Mesendoderm (in vitro differentiated cells): ENCODE measurements at regions not wholly inside any gene's neighbourhood (a gene's known extent, or its start where the extent isn't known, plus 50 kb on each side); places are given as distances from the start of the nearest gene placed in this dataset.
A peak's percentile ranks its signal among the peaks of the same experiment; 100 is the strongest.

Experiments
- DNase-seq: peaks from one replicate; pipeline ENCODE4 v3.0.0; 2013
- H2AK5ac ChIP-seq: 2 replicates; pipeline ENCODE4 v1.6.1; 2013; ENCODE audit warnings: low read length, inconsistent platforms
- H2BK120ac ChIP-seq: 2 replicates; pipeline ENCODE4 v1.6.1; 2013; ENCODE audit warnings: low read depth, mild to moderate bottlenecking, low read length, moderate library complexity, mixed read lengths
- H2BK15ac ChIP-seq: replicated peaks from 2 replicates; pipeline ENCODE4 v1.6.1; 2013; ENCODE audit warnings: low read depth, mild to moderate bottlenecking, moderate library complexity
- H2BK5ac ChIP-seq: 2 replicates; pipeline ENCODE4 v1.6.1; 2013; ENCODE audit warnings: low read length, inconsistent platforms
- H3K18ac ChIP-seq: 2 replicates; pipeline ENCODE4 v1.6.1; 2013; ENCODE audit warnings: mild to moderate bottlenecking, low read length, mixed read lengths
- H3K23ac ChIP-seq: one replicate; pipeline ENCODE4 v1.6.1; 2013; ENCODE audit warnings: low read length
- H3K27ac ChIP-seq: 2 replicates; pipeline ENCODE4 v1.5.1; 2013; ENCODE audit warnings: low read depth, mild to moderate bottlenecking, inconsistent platforms, low read length, moderate library complexity
- H3K27me3 ChIP-seq: 2 replicates; pipeline ENCODE4 v1.6.1; 2013; ENCODE audit warnings: low read length, control low read depth, mild to moderate bottlenecking, inconsistent platforms; ENCODE audit not compliant: insufficient read depth, poor library complexity
- H3K36me3 ChIP-seq: 2 replicates; pipeline ENCODE4 v1.6.1; 2013; ENCODE audit warnings: low read length, inconsistent platforms; ENCODE audit not compliant: control insufficient read depth, insufficient read depth
- H3K4ac ChIP-seq: one replicate; pipeline ENCODE4 v1.6.1; 2013; ENCODE audit warnings: low read depth, mild to moderate bottlenecking, low read length, moderate library complexity
- H3K4me1 ChIP-seq: 2 replicates; pipeline ENCODE4 v1.6.1; 2013; ENCODE audit warnings: low read depth, low read length, inconsistent platforms; ENCODE audit not compliant: control insufficient read depth
- H3K4me2 ChIP-seq: 2 replicates; pipeline ENCODE4 v1.6.1; 2013; ENCODE audit warnings: low read length
- H3K4me3 ChIP-seq: 2 replicates; pipeline ENCODE4 v1.5.1; 2013; ENCODE audit warnings: mild to moderate bottlenecking, low read length
- H3K56ac ChIP-seq: one replicate; pipeline ENCODE4 v1.6.1; 2013; ENCODE audit warnings: low read length
- H3K79me1 ChIP-seq: 2 replicates; pipeline ENCODE4 v1.6.1; 2013; ENCODE audit warnings: low read length, inconsistent platforms
- H3K79me2 ChIP-seq: 2 replicates; pipeline ENCODE4 v1.6.1; 2013; ENCODE audit warnings: mild to moderate bottlenecking, low read length; ENCODE audit not compliant: control insufficient read depth, insufficient read depth
- H3K9ac ChIP-seq: 2 replicates; pipeline ENCODE4 v1.6.1; 2013; ENCODE audit warnings: low read length, inconsistent platforms
- H4K5ac ChIP-seq: one replicate; pipeline ENCODE4 v1.6.1; 2013; ENCODE audit warnings: low read length
- H4K8ac ChIP-seq: one replicate; pipeline ENCODE4 v1.6.1; 2013; ENCODE audit warnings: low read depth, mild to moderate bottlenecking, control low read depth, low read length, moderate library complexity
- WGBS: extraction: QIAGEN DNeasy Blood & Tissue Kit; methylation state at CpG from one replicate; pipeline ENCODE4 v1.1.7; 2013; ENCODE audit warnings: low lambda C conversion rate, missing lambda C conversion rate; ENCODE audit not compliant: insufficient coverage; ENCODE audit errors: extremely low coverage; 5-methylcytosine and 5-hydroxymethylcytosine counted together

DNA sequence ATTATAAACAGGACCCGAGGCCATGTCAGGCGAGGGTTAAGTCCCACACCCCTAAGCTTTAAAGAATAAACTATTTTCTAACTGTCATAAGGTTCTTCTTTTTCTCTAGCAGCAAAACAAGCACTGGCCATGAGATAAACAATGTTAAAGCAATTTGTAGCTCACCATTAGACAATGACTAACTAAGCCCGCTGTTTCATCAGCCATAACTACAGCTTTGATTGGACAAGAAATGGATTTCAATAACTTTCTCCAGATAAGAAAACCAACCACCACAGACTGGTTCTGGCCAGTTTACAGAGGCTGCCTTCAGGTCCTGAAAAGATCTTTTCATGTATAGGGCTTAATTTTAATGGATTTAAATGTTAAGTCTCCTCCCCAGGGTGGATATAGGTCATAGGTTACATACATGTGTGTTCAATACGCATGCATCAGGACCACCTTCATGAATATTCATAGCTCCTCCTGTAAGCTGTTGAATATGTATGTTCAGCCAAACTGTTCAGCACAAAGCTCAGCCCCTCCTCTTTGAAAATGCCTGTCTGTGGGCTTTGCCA is 108.7 kb upstream of the RAB6C start:
- H3K4me3 ChIP-seq, result no peak overlapping the region
- no peaks in the 10 kb centered on the region for H3K79me2 ChIP-seq
- no peak overlapping the region for H4K5ac ChIP-seq
- no CpG with 5 or more reads among the region's 4 CpGs for WGBS
- no peak for DNase-seq
- H3K36me3 ChIP-seq, result no peaks in the 10 kb centered on the region
- no peak overlapping the region for H2AK5ac ChIP-seq
- no peak overlapping the region for H2BK120ac ChIP-seq
- H4K8ac ChIP-seq, result no peak overlapping the region
- H3K56ac ChIP-seq, result no peak overlapping the region
- H3K27ac ChIP-seq, result no peak overlapping the region
- H3K27me3 ChIP-seq, result no peaks in the 10 kb centered on the region
- H3K23ac ChIP-seq, result no peak overlapping the region
- H2BK15ac ChIP-seq, result no peak overlapping the region
- H3K79me1 ChIP-seq, result no peaks in the 10 kb centered on the region
- no peak overlapping the region for H3K18ac ChIP-seq
- H3K4me1 ChIP-seq, result no peaks in the 10 kb centered on the region
- H3K4me2 ChIP-seq, result no peak overlapping the region
- H3K9ac ChIP-seq, result no peak overlapping the region
- H3K4ac ChIP-seq, result no peak overlapping the region
- no peak overlapping the region for H2BK5ac ChIP-seq

- Histone ChIP-seq H3K36me3 (no peaks in the 10 kb centered on the region), H2BK120ac (no peak overlapping the region), H3K18ac (no peak overlapping the region), H3K27ac (no peak overlapping the region), H2BK15ac (no peak overlapping the region), H3K4me3 (no peak overlapping the region), H4K5ac (no peak overlapping the region), H3K56ac (no peak overlapping the region), H3K4me2 (no peak overlapping the region), H3K4me1 (no peaks in the 10 kb centered on the region), H4K8ac (no peak overlapping the region), H2BK5ac (no peak overlapping the region), H3K4ac (no peak overlapping the region), H2AK5ac (no peak overlapping the region), H3K23ac (no peak overlapping the region), H3K79me2 (no peaks in the 10 kb centered on the region), H3K27me3 (no peaks in the 10 kb centered on the region), H3K79me1 (no peaks in the 10 kb centered on the region), H3K9ac (no peak overlapping the region)
- no peak for DNase-seq
- no CpG with 5 or more reads among the region's 4 CpGs for WGBS
Measured at GRCh38 chr2:129872446-129872845, 107.0 kb upstream of the RAB6C start.

GRCh38 chr2:129876541-129876940 is 102.9 kb upstream of the RAB6C start:
- H2BK120ac ChIP-seq, result no peak overlapping the region
- WGBS, result no CpG with 5 or more reads among the region's 7 CpGs
- no peaks in the 10 kb centered on the region for H3K4me1 ChIP-seq
- no peak overlapping the region for H2BK15ac ChIP-seq
- no peak overlapping the region for H3K4ac ChIP-seq
- no peak overlapping the region for H3K4me3 ChIP-seq
- no peaks in the 10 kb centered on the region for H3K79me1 ChIP-seq
- H3K79me2 ChIP-seq, result no peaks in the 10 kb centered on the region
- H4K8ac ChIP-seq, result no peak overlapping the region
- no peak overlapping the region for H3K23ac ChIP-seq
- no peak overlapping the region for H3K9ac ChIP-seq
- no peak overlapping the region for H2BK5ac ChIP-seq
- no peaks in the 10 kb centered on the region for H3K27me3 ChIP-seq
- no peak for DNase-seq
- H2AK5ac ChIP-seq, result no peak overlapping the region
- no peaks in the 10 kb centered on the region for H3K36me3 ChIP-seq
- H4K5ac ChIP-seq, result no peak overlapping the region
- H3K27ac ChIP-seq, result no peak overlapping the region
- no peak overlapping the region for H3K4me2 ChIP-seq
- H3K18ac ChIP-seq, result no peak overlapping the region
- H3K56ac ChIP-seq, result no peak overlapping the region

GRCh38 chr2:129877289-129877741 is 102.2 kb upstream of the RAB6C start:
- Histone ChIP-seq H2AK5ac (no peak overlapping the region), H4K5ac (no peak overlapping the region), H3K4me1 (no peaks in the 10 kb centered on the region), H3K23ac (no peak overlapping the region), H3K27ac (no peak overlapping the region), H3K9ac (peak overlapping the region; percentile 92), H3K4me3 (peak overlapping the region; percentile 91), H3K4me2 (peak overlapping the region; percentile 79), H3K36me3 (no peaks in the 10 kb centered on the region), H3K27me3 (no peaks in the 10 kb centered on the region), H3K79me1 (no peaks in the 10 kb centered on the region), H2BK120ac (no peak overlapping the region), H3K79me2 (no peaks in the 10 kb centered on the region), H2BK15ac (no peak overlapping the region), H3K18ac (no peak overlapping the region), H4K8ac (no peak overlapping the region), H2BK5ac (no peak overlapping the region), H3K4ac (no peak overlapping the region), H3K56ac (peak overlapping the region; percentile 89)
- no CpG with 5 or more reads among the region's 20 CpGs for WGBS
- peak; percentile 93 for DNase-seq

GRCh38 chr2:129877795-129878775 is 101.4 kb upstream of the RAB6C start:
- Histone ChIP-seq H3K4me1 (no peaks in the 10 kb centered on the region), H3K18ac (no peak overlapping the region), H3K79me2 (no peaks in the 10 kb centered on the region), H3K56ac (peak overlapping the region; percentile 49), H3K79me1 (no peaks in the 10 kb centered on the region), H3K4ac (no peak overlapping the region), H2BK15ac (no peak overlapping the region), H3K27me3 (no peaks in the 10 kb centered on the region), H4K5ac (no peak overlapping the region), H3K9ac (peak overlapping the region; percentile 57), H3K23ac (no peak overlapping the region), H2AK5ac (no peak overlapping the region), H2BK5ac (no peak overlapping the region), H3K27ac (no peak overlapping the region), H3K36me3 (no peaks in the 10 kb centered on the region), H3K4me3 (peak overlapping the region; percentile 23), H2BK120ac (no peak overlapping the region), H3K4me2 (peak overlapping the region; percentile 56), H4K8ac (no peak overlapping the region)
- WGBS, result no CpG with 5 or more reads among the region's 50 CpGs
- peak; percentile 57 for DNase-seq
